ENCODE measurements at regions not wholly inside any gene's neighbourhood (a gene's known extent, or its start where the extent isn't known, plus 50 kb on each side); places are given as distances from the start of the nearest gene placed in this dataset.

DNA sequence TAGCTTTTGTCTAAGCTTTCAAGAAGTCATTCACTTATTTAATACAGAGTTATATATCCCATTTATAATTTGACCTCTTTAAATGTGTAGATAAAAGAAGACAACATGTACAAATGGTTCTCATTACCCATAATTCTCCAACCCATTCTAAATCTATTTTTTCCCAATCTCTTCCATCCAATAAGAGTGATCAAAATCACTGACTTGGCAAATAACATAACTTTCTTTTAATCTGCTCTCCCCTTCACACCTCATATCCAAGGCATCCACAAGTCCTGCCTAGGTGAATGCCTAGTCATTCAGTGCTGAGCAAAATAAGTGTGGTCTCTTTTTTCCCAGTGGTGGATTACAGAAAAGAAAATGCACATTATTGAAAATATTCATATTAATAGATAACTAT lies 1231.1 kb downstream of the CDH11 start:
- H3K9me2 ChIP-seq (replicated peaks; ENCODE audit: insufficient read depth, low read length): no peaks in the 10 kb centered on the region
- no peaks in the 10 kb centered on the region for H3K36me3 ChIP-seq (replicated peaks; ENCODE audit: insufficient read depth, low read length)
- no peak for TF ChIP-seq EZH2phosphoT487 (IDR thresholded peaks at IDR 0.05; ENCODE audit: low read length)
- no peak for TF ChIP-seq CTCF (IDR thresholded peaks at IDR 0.05; ENCODE audit: low read length)
- no peak for TF ChIP-seq EZH2 (optimal IDR thresholded peaks at IDR 0.05; ENCODE audit: low read depth, low read length)
- no peak overlapping the region for H3K4me2 ChIP-seq (ENCODE audit: low read depth, low read length)
- H4K20me1 ChIP-seq (ENCODE audit: insufficient read depth, low read length): no peaks in the 10 kb centered on the region
- no peak overlapping the region for H3K9ac ChIP-seq (ENCODE audit: low read length)
- no peak overlapping the region for H3K4me3 ChIP-seq (ENCODE audit: low read length)
- no peaks in the 10 kb centered on the region for H3K4me1 ChIP-seq (ENCODE audit: low read length)
- no peaks in the 10 kb centered on the region for H3F3A ChIP-seq (ENCODE audit: insufficient read depth, low read length)
- H3K79me2 ChIP-seq (ENCODE audit: low read length): no peaks in the 10 kb centered on the region
- H2AFZ ChIP-seq (ENCODE audit: low read length): no peak overlapping the region
- no peak overlapping the region for H3K27ac ChIP-seq (ENCODE audit: low read length)
- no peak for DNase-seq
- H3K27me3 ChIP-seq (replicated peaks; ENCODE audit: insufficient read depth, low read length): no peaks in the 10 kb centered on the region
- no peaks in the 10 kb centered on the region for H3K9me3 ChIP-seq (replicated peaks; ENCODE audit: insufficient read depth, low read length)

- Histone ChIP-seq H2AFZ (ENCODE audit: low read length) (no peak overlapping the region), H3K4me1 (ENCODE audit: low read length) (no peaks in the 10 kb centered on the region), H3K36me3 (replicated peaks; ENCODE audit: insufficient read depth, low read length) (no peaks in the 10 kb centered on the region), H3F3A (ENCODE audit: insufficient read depth, low read length) (no peaks in the 10 kb centered on the region), H4K20me1 (ENCODE audit: insufficient read depth, low read length) (no peaks in the 10 kb centered on the region), H3K9ac (ENCODE audit: low read length) (no peak overlapping the region), H3K9me3 (replicated peaks; ENCODE audit: insufficient read depth, low read length) (no peaks in the 10 kb centered on the region), H3K27ac (ENCODE audit: low read length) (no peak overlapping the region), H3K79me2 (ENCODE audit: low read length) (no peaks in the 10 kb centered on the region), H3K9me2 (replicated peaks; ENCODE audit: insufficient read depth, low read length) (no peaks in the 10 kb centered on the region), H3K4me2 (ENCODE audit: low read depth, low read length) (no peak overlapping the region), H3K4me3 (ENCODE audit: low read length) (no peak overlapping the region), H3K27me3 (replicated peaks; ENCODE audit: insufficient read depth, low read length) (no peaks in the 10 kb centered on the region)
- TF ChIP-seq EZH2 (optimal IDR thresholded peaks at IDR 0.05; ENCODE audit: low read depth, low read length): no peak
- no peak for TF ChIP-seq EZH2phosphoT487 (IDR thresholded peaks at IDR 0.05; ENCODE audit: low read length)
- TF ChIP-seq CTCF (IDR thresholded peaks at IDR 0.05; ENCODE audit: low read length): no peak
- no peak for DNase-seq
These were observed 1231.8 kb downstream of the CDH11 start for GRCh38 chr16:63890081-63890480.

- no peaks in the 10 kb centered on the region for H3F3A ChIP-seq (ENCODE audit: insufficient read depth, low read length)
- no peaks in the 10 kb centered on the region for H3K9me2 ChIP-seq (replicated peaks; ENCODE audit: insufficient read depth, low read length)
- H3K4me2 ChIP-seq (ENCODE audit: low read depth, low read length): no peak overlapping the region
- H3K27me3 ChIP-seq (replicated peaks; ENCODE audit: insufficient read depth, low read length): no peaks in the 10 kb centered on the region
- no peaks in the 10 kb centered on the region for H3K79me2 ChIP-seq (ENCODE audit: low read length)
- no peaks in the 10 kb centered on the region for H3K36me3 ChIP-seq (replicated peaks; ENCODE audit: insufficient read depth, low read length)
- H4K20me1 ChIP-seq (ENCODE audit: insufficient read depth, low read length): no peaks in the 10 kb centered on the region
- TF ChIP-seq CTCF (IDR thresholded peaks at IDR 0.05; ENCODE audit: low read length) (no peak), EZH2phosphoT487 (IDR thresholded peaks at IDR 0.05; ENCODE audit: low read length) (no peak), EZH2 (optimal IDR thresholded peaks at IDR 0.05; ENCODE audit: low read depth, low read length) (no peak)
- H3K4me3 ChIP-seq (ENCODE audit: low read length): no peak overlapping the region
- no peak for DNase-seq
- H3K4me1 ChIP-seq (ENCODE audit: low read length): no peaks in the 10 kb centered on the region
- H2AFZ ChIP-seq (ENCODE audit: low read length): no peak overlapping the region
- no peak overlapping the region for H3K27ac ChIP-seq (ENCODE audit: low read length)
- H3K9me3 ChIP-seq (replicated peaks; ENCODE audit: insufficient read depth, low read length): no peaks in the 10 kb centered on the region
- no peak overlapping the region for H3K9ac ChIP-seq (ENCODE audit: low read length)
These were observed 1238.8 kb downstream of the CDH11 start for GRCh38 chr16:63883091-63883490.
